Vagina (tissue), 2 donors: ENCODE measurements at regions not wholly inside any gene's neighbourhood (a gene's known extent, or its start where the extent isn't known, plus 50 kb on each side); places are given as distances from the start of the nearest gene placed in this dataset.
"Not testable (repeated sequence)": the region's sequence is repeated elsewhere in the genome, so short reads cannot be mapped to it uniquely, and the experiment has no call there.

Source experiments
- DNase-seq, 2 donors: peaks; one replicate each; pipeline ENCODE4 v3.0.0-alpha.2; 2017; ENCODE audit errors: extremely low spot score in 2 of 2
- H3K27ac ChIP-seq: fragments of 200-600 bp; sonication (generic); one replicate; pipeline ENCODE4 v1.5.1; 2019
- H3K27me3 ChIP-seq: fragments of 200-600 bp; sonication (generic); one replicate; pipeline ENCODE4 v1.5.1; 2019
- H3K36me3 ChIP-seq, 2 donors: fragments of 200-600 bp; sonication (generic); one replicate each; pipeline ENCODE4 v1.5.1; 2017 to 2019
- H3K4me1 ChIP-seq: fragments of 200-600 bp; sonication (generic); one replicate; pipeline ENCODE4 v1.5.1; 2019
- H3K4me3 ChIP-seq, 2 donors: fragments of 200-600 bp; sonication (generic); 1 replicate in 1 of 2; 2 replicates in 1 of 2; pipeline ENCODE4 v1.5.1; 2016 to 2019
- H3K9me3 ChIP-seq: fragments of 200-600 bp; sonication (generic); one replicate; pipeline ENCODE4 v1.5.1; 2019
- CTCF ChIP-seq, 3 experiments: fragments of 450-650 bp in 2 of 3; fragments of 200-600 bp in 1 of 3; sonication (generic) in 1 of 3; IDR thresholded peaks; one replicate each; pipeline ENCODE4 v1.5.1; 2017 to 2019; ENCODE audit warnings: antibody characterized with exemption in 3 of 3, mild to moderate bottlenecking in 2 of 3, moderate library complexity in 2 of 3
- POLR2A ChIP-seq, 2 donors: fragments of 450-650 bp; IDR thresholded peaks; one replicate each; pipeline ENCODE4 v1.6.1; 2017; ENCODE audit warnings: antibody characterized with exemption in 2 of 2, mild to moderate bottlenecking in 2 of 2, moderate library complexity in 2 of 2
- POLR2AphosphoS5 ChIP-seq, 2 donors: sonication (generic); formaldehyde crosslinking; IDR thresholded peaks; one replicate each; pipeline ENCODE4 v1.9.0; 2017; ENCODE audit warnings: antibody characterized with exemption in 2 of 2, mild to moderate bottlenecking in 2 of 2, low read depth in 1 of 2; ENCODE audit not compliant: insufficient read depth in 1 of 2
- intact Hi-C: fragments of 100-400 bp; cut with DNase I; formaldehyde crosslinking; loops from one replicate; pipeline ENCODE4 v1.15.1; 2023

GRCh38 chr4:59748433-59748832, 1451.7 kb upstream of the ADGRL3 start:
- no peaks in the 10 kb centered on the region for H3K9me3 ChIP-seq
- no peak overlapping the region for H3K4me3 ChIP-seq
- H3K27me3 ChIP-seq: no peaks in the 10 kb centered on the region
- TF ChIP-seq POLR2A (IDR thresholded peaks at IDR 0.05): no peak
- TF ChIP-seq POLR2AphosphoS5 (IDR thresholded peaks at IDR 0.05; ENCODE audit: insufficient read depth in 1 of 2, low read depth in 1 of 2): no peak
- TF ChIP-seq CTCF (IDR thresholded peaks at IDR 0.05): no peak
- no peak overlapping the region for H3K27ac ChIP-seq
- no peaks in the 10 kb centered on the region for H3K4me1 ChIP-seq
- no peaks in the 10 kb centered on the region for H3K36me3 ChIP-seq
- no peak for DNase-seq
- intact Hi-C loops: no loop called here

- Histone ChIP-seq H3K36me3 (no peaks in the 10 kb centered on the region), H3K4me1 (no peaks in the 10 kb centered on the region), H3K9me3 (no peaks in the 10 kb centered on the region), H3K27ac (no peak overlapping the region), H3K27me3 (no peaks in the 10 kb centered on the region), H3K4me3 (no peak overlapping the region)
- TF ChIP-seq POLR2AphosphoS5 (IDR thresholded peaks at IDR 0.05; ENCODE audit: insufficient read depth in 1 of 2, low read depth in 1 of 2): no peak
- TF ChIP-seq POLR2A (IDR thresholded peaks at IDR 0.05): no peak
- no peak for TF ChIP-seq CTCF (IDR thresholded peaks at IDR 0.05)
- DNase-seq: no peak
- intact Hi-C loops: no loop called here
Measured at GRCh38 chr4:59759082-59759825, 1440.9 kb upstream of the ADGRL3 start.

- no peak for DNase-seq
- Histone ChIP-seq H3K27me3 (no peaks in the 10 kb centered on the region), H3K4me1 (no peaks in the 10 kb centered on the region), H3K4me3 (no peak overlapping the region), H3K9me3 (no peaks in the 10 kb centered on the region), H3K36me3 (no peaks in the 10 kb centered on the region), H3K27ac (no peak overlapping the region)
- TF ChIP-seq POLR2A (IDR thresholded peaks at IDR 0.05) (no peak), CTCF (IDR thresholded peaks at IDR 0.05) (no peak), POLR2AphosphoS5 (IDR thresholded peaks at IDR 0.05; ENCODE audit: insufficient read depth in 1 of 2, low read depth in 1 of 2) (no peak)
- intact Hi-C loops: no loop called here
Measured at GRCh38 chr4:59762344-59762743, 1437.8 kb upstream of the ADGRL3 start.

GRCh38 chr4:59770601-59771264, 1429.4 kb upstream of the ADGRL3 start:
- no peak for DNase-seq
- H3K27me3 ChIP-seq: no peaks in the 10 kb centered on the region
- no peak overlapping the region for H3K27ac ChIP-seq
- TF ChIP-seq POLR2A (IDR thresholded peaks at IDR 0.05): no peak
- no peak for TF ChIP-seq POLR2AphosphoS5 (IDR thresholded peaks at IDR 0.05; ENCODE audit: insufficient read depth in 1 of 2, low read depth in 1 of 2)
- no peak for TF ChIP-seq CTCF (IDR thresholded peaks at IDR 0.05)
- no peak overlapping the region for H3K4me3 ChIP-seq
- H3K4me1 ChIP-seq: no peaks in the 10 kb centered on the region
- intact Hi-C loops: no loop called here
- no peaks in the 10 kb centered on the region for H3K36me3 ChIP-seq
- no peaks in the 10 kb centered on the region for H3K9me3 ChIP-seq

GRCh38 chr4:59772641-59773139, 1427.4 kb upstream of the ADGRL3 start:
- intact Hi-C loops: no loop called here
- Histone ChIP-seq H3K4me1 (no peaks in the 10 kb centered on the region), H3K27me3 (no peaks in the 10 kb centered on the region), H3K4me3 (no peak overlapping the region), H3K36me3 (no peaks in the 10 kb centered on the region), H3K9me3 (no peaks in the 10 kb centered on the region), H3K27ac (no peak overlapping the region)
- no peak for DNase-seq
- TF ChIP-seq CTCF (IDR thresholded peaks at IDR 0.05): no peak
- no peak for TF ChIP-seq POLR2AphosphoS5 (IDR thresholded peaks at IDR 0.05; ENCODE audit: insufficient read depth in 1 of 2, low read depth in 1 of 2)
- TF ChIP-seq POLR2A (IDR thresholded peaks at IDR 0.05): no peak

- H3K4me3 ChIP-seq, intact Hi-C loops, H3K4me1 ChIP-seq, H3K36me3 ChIP-seq, H3K9me3 ChIP-seq, H3K27ac ChIP-seq, DNase-seq, H3K27me3 ChIP-seq: not testable (repeated sequence)
Measured at GRCh38 chr4:59780271-59780670, 1419.9 kb upstream of the ADGRL3 start.
